DMS153 treated with DMSO at 0.1 percent for 48 hours (cell line): ENCODE measurements at regions not wholly inside any gene's neighbourhood (a gene's known extent, or its start where the extent isn't known, plus 50 kb on each side); places are given as distances from the start of the nearest gene placed in this dataset.

Experiments
- DNase-seq: peaks from one replicate; lab custom pipeline; 2025; ENCODE audit not compliant: unreplicated experiment; lab: John Stamatoyannopoulos, UW

DNA sequence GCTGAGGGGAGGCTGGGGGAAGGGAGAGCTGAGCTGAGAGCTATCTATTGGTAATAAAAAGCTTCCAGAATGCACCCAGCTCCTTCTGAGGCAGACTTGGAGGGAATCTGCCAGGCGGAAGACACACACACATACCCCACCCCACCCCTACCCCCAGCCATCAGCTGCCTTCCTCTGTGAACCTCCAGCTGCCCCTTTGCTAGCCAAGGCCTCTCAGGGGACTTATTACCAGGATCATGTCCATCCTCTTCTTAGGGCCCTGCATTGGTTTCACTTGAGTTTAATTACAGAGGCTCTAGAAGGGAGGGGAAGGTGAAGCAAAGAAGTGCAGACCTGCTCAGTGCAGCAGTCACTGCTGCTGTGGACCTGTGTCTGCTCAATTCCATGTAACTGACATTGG lies 156.4 kb downstream of the OMA1 start:
- DNase-seq, result no peak

DNA sequence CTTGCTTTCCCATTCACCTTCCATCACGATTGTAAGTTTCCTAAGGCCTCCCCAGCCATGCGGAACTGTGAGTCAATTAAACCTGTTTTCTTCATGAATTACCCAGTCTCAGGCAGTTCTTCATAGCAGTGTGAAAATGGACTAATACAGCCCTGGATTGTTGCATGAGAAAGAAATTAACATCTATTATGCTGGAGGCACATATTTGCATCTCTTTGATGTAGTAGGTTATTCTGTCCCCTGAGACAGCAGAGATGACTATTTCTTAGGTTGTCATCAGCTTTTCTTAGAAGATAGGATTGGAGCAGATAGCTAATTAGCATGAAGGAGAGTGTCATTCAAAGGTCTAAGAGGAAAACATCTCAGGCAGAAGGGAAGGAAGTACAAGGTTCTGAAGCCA lies 166.2 kb downstream of the OMA1 start:
- no peak for DNase-seq

DNA sequence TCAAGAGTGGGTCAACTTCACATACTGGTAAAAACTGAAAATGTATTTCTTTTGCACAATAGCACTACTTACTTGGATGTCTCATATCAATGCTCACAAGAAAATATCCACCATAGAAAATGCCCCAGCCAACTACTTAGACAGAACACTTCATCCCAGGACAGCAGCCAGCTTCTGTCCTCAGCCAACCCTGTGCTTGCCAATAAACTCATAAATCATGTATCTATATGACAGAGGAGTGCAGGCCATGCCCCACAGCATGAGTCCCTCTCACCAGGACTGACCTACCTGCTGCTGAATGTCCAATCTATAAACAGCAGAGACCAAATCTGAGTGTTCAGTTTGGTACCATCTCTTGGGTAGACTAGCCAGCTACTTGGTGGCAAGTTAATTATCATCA lies 179.3 kb downstream of the OMA1 start:
- no peak for DNase-seq

DNA sequence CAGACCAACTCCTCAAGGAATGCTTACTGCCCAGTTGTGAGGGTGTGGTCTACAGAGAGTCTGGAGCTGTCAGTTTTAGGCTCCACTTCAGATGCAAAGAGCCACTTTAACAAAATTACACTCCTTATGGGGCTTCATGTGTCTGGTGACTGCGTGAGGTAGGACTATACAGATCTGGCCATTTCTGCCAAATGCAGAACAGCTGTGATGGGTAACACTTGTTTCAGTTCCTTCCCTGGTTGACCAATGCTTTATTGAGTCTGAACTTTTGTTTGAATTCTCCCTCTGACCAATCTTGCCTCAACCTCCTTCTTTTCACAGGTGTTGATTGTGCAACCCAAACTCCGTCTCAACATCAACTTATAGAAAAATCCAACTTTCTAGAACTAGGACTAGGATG lies 181.2 kb downstream of the OMA1 start:
- DNase-seq, result no peak

DNA sequence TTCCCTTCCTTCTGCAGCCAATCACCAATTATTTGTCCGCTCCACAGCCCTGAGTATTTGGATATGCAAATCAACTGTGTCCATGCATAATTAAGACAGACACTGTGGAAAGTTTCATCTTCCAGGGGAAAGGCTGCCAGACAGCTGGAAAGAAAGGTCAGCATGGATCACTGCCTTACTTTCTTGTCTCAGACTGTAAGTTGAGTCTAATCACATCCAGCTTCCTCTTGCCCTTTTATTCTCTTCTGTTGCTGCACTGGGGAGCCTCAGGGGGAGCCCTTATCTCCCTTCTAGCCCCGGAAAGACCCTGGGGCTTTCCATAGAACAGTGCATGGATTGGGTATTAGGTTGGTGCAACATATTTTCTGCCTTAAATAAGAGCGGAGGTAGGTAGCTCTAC lies 182.9 kb downstream of the OMA1 start:
- DNase-seq, result no peak

DNA sequence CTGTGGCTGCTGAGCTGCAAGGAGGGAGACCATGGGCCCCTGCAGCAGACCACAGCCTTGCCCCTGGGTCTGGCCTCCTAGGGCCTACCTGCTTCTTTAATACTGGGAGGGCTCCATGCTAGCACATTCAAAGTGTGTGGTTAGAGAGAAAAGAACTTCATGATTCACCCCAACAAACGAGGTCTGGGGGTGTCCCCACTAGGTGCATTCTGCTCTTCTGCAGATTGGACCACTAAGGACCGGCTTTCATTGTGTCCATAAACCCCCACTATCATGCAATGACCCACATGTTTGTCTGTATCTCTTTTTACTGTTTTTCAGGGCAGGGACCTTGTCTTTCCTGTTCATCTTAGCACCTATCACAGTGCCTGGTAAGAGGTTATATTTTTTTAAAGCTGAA lies 185.4 kb downstream of the OMA1 start:
- DNase-seq, result no peak

DNA sequence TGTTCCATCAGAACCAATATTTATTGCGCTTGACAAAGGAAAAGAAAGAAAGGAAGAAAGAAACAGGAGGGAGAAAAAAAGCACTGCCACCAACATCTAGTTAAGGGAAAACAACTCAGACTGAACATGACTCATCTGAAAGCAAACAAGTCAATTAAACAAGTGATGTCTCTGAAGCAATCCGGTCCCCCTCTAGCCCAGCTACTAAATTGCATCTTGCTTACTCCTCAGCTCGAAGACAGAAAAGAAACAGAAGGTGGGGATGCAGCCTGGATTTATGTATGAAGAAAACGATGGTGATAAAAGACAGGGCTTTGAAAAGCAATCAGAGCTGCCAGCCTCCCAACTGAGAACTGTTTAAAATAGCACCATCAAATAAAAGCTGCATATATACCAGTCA lies 188.2 kb downstream of the OMA1 start:
- DNase-seq, result no peak

DNA sequence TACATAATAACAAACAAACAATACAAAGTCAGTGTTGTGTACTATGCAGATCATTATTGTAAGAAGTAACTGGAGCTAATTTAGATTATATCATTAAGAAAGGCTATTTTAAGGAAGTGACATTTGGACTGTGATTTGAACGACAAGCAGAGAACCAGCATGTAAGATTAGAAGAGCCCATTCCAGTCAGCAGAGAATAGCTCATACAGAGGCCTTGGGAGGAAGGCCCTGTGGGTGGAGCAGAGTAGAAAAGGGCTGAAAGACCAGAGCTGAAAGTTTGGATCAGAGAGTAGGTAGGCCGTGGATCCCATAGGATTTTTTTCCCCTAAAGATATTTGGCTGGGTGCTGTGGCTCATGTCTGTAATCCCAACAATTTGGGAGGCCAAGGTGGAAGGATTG lies 190.1 kb downstream of the OMA1 start:
- DNase-seq, result no peak

DNA sequence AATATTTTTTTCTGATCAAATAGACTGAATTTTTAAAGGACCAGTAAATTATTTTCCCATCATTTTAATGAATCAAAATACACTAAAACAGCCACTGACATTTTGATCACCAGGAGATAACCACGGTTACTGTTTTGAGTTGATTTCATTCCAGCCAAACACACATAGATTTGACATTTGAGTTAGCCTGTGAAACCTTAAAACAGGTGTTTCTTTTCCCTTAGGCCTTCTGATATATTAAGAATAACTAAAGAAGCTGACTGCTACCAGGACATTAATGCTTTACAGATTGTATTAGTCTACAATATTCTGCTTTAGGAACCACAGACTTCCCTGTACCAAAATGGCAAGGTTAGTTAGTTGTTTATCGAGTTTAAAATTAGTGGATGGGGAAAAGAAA lies 193.4 kb downstream of the OMA1 start:
- DNase-seq, result no peak

DNA sequence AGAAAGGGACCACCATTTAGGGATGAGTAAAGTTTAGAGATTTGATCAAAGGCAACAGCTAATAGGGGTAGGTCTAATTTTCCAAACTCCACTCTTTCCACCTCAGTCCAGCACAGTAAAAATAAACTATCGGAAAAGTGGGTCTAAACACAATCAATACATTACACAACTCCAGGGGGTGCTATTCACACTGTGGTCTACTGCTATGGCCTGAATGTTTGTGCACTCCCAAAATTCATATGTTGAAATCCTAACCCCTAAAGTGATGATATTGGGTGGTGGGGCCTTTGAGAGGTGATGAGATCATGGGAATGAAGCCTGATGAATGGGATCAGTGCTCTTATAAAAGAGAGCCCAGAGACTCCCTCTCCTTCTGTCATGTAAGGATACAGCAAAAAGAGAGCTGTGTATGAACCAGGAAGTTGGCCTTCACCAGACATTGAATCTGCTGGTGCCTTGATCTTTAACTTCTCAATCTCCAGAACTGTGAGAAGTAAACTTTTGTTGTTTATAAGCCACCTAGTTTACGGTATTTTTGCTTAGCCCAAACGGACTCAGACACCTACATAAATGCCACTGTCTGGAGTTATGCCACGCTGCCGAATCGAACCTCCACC lies 193.9 kb downstream of the OMA1 start:
- DNase-seq, result no peak

DNA sequence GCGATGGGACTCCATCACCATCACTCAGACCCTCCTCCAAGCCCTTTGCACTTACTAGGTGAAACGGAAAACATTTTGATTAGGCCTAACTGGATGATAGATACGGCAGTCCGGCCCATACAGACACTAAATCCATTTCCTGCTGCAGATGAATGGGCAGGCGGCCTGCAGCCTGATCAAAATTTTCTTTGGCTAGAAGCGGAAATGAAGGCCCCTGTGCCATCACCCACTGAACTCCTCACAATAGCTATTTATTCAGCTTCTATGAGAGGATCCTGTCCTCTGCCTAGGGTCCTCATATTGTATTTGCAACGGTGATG lies 200.5 kb downstream of the OMA1 start:
- no peak for DNase-seq

DNA sequence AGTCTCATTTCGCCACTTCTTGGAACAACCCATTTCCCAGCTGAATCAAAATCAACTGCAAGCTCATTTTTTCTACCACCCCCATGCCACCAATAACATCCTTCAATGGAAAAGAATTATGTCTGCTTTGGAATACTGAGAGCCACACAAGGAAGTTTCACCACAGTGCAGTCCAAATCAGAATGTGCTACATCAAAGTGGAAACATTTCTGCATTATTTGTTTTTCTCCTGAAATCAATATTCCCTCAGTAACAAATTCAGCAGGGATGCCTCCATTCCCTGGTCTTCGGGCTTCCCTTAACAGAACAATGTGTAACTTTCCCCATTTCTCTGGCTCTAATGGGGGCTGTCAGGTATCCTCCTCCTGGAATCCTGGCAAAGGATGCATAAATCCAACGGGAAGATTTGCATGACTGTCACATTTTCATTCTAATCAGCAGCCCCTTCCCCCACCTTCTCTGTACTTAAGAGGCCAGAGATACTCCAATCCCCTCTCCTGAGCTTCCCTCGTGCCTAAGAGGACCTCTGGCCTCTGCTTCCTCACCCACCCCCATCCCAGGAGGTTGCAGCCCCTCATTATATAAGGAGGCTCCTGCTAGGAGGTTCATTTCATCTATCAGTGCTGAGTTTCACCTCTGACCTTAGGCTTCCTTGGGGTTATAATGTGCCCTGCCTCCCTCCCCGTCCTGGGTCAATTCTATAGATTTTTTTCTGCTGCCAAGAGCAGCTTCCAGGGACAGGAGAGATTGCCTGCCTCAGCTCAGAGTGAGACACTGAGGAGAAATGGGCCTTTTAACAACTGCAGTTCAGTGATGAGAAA lies 201.1 kb downstream of the OMA1 start:
- DNase-seq, result no peak

DNA sequence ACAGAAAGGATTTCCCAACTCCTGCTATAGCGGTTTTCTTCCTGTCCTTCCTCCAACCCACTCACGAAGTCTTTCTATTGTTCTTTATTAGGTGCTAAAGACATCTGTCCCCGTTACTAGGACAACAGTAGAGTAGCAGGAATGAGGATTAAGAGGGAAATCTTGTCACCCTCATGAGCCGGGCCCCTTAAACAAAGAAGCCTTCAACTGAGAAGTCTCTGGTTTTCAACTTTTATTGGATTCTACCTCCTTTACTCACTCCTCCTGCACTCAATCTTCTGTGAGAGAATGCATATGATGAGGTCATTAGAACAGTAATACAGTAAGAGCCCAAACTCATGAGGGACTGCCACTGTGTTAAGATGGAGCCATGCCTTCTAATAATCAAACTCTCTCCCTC lies 206.3 kb downstream of the OMA1 start:
- DNase-seq, result no peak

DNA sequence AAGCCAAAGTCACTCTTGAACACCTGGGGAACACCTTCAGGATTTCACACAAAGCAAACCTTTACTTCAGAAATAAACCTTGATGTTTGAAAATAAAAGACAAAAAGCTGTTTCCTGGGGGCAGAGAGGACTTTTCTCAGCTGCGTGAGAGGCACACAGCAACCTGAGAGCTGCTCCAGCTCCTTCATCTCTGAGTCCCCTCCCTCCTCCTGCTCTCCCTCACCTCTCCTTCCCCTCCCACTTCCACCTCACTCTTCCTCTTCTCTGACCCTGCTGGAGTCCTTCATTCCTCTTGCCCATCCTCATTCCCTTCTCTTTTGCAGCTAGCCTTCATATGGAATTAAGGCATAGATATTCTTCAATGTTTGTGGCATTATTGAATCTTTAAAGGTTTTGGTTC lies 208.4 kb downstream of the OMA1 start:
- no peak for DNase-seq

DNA sequence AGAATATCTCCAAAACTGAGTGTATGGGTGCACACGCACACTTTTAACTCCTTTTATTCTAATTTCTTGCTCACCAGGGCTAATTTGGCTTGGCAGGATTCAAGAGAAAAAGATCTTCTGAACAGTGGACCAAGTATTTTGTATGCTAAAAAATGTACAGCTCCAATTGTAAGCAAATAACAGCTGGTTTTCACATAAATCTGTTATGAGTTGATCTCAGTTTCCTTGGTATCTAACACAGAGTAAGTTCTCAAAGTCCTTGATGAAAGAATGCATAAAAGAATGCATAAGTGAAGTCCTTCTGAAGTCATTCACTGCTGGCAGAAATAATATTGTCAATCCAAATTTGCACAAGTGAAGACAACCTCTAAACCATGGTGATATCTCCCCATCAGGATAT lies 213.0 kb downstream of the OMA1 start:
- no peak for DNase-seq

DNA sequence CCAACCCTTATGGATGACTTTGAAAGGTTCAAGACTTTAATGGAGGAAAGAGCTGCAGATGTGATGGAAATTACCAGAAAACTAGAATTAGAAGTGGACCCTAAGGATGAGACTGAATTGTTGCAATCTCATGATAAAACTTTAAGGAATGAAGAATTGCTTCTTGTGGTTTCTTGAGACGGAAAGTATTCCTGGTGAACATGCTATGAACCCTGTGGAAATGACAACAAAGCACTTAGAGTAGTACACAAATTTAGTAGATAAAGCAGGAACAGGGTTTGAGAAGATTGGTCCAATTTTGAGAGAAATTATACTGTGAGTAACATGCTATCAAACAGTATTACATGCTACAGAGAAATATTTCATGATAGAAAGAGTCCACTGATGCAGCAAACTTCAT lies 215.4 kb downstream of the OMA1 start:
- no peak for DNase-seq

DNA sequence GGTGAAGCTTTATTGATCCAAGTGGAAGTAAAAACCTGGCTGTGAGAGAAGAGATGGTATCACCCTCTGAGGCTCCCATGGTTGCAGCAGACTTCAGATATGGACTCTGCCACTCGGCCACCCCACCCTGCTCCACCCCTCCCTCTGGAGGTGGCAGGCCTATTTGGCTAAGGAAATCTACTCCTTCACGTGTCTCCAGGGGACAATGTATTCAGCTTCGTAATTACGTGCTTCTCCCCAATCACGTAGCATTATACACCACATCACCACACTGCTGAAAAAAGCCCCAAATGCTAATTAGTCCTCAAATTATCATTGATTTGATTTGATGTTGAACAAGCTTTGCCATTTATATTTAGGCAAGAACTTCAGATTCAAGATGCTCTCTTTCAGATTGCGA lies 220.7 kb downstream of the OMA1 start:
- DNase-seq, result no peak

DNA sequence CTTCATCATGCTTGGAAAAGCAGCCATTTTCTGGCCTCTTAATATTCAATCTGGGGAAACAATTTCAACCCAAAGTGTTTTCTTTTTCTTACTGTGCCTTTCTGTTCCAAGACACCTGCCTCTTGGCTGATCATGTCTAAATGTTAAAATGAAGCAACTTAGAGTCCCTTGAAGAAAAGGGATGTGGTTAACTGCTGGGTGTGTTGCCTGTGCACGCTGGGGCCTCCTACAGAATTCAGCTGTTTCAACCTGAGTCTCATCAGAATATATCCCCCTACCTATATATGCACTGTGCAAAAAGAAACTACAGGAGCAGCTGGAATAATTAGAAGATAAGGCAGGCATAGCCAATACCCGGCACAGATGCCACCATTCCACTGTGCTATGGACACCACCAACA lies 222.0 kb downstream of the OMA1 start:
- DNase-seq, result no peak

DNA sequence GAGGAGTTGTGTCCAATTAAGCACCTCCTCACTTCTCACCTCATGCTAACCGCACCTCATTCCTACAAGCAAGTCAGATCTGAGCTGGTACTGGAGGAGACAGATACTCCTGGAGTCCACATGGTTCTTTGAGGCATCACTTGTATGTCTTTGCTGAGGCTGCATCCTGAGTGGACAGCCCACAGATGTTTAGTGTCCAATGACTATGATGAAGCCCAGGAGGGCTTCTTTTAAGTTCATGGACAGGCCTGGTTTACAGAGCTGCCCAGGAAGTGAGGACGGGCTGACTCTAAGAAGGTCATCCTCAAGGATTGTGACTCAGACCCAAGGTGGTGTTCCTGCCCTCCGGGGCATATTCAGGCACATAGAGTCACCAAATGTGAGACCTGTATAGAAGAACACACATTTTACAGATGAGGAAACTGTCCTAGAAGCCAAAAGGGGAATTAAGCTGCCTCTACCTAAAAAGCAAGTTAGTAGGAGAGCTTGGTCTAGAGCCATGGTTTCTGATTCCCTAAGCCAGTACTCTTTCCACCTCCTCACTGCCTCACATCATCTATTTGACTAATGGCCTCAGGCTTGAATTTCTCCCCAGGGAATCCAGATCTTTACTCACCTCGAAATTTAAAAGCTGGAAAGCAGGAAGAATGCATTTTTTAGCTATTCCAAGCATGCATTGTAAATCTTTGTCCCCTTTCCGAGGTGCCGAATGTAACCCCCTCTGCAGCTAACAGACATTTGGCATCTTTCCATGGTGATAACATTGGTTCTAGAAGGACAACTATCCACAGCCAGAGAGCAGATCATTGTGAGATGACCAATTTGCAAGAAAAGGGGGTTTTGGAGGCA lies 228.1 kb downstream of the OMA1 start:
- DNase-seq, result no peak

DNA sequence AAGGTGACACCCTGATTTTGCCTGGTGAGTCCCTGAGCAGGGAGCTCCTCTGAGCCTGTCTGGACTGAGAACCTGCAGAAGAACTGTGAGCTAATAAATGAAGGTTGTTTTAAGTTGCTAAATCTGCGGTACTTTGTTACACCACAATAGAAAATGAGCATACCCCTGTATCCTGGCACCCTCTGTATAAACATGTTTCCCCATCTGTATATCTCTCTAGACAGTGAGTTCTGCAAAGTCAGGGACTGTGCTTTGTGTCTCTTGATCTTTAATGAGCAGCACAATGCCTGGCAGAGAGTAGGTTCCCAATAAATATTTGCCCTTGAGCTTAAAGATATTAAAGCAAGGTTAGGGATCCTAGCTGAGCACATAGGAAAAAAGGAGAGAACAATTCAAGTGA lies 228.8 kb downstream of the OMA1 start:
- no peak for DNase-seq

DNA sequence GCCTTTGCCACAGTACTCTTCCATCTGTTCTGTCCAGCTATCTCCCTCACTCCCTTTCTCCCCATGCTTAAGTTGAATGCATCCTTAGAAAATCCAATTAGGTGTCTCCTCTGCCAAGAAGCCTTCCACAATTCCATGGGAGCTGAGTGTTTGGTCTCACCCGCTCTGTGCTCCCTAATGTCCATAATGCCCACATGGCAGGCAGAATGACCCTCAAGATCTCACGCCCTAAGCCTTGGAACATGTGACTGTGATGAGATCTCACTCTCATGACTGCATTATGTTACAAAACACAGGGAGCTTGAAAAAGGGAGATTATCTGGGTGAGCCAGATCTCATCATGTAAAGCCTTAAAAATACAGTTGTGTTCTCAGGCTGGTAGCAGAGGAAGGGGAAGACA lies 229.4 kb downstream of the OMA1 start:
- no peak for DNase-seq

DNA sequence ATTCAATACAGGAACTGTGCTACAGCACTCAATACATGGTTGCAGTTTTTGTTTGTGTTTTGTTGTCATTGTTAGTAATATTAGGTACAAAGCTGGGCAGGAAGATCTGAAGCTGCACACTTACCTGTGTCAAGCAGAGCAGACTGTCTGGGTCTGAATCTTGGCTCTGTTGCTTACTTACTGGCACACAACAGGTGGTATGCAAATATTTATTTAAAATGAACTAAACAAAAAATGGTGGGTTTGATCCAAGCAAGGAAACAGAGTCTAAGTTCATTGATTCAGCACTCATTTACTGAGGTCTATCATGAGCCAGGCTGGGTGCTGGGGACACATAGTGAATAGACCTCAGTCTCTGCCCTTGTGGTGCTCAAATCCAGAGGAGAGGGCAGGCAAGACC lies 230.4 kb downstream of the OMA1 start:
- DNase-seq, result no peak
